Gastroesophageal sphincter (tissue), 4 donors: ENCODE measurements at regions not wholly inside any gene's neighbourhood (a gene's known extent, or its start where the extent isn't known, plus 50 kb on each side); places are given as distances from the start of the nearest gene placed in this dataset.

Source experiments
- ATAC-seq: fragments of 150-250 bp; one replicate; pipeline ENCODE4 v1.9.1; 2016; ENCODE audit warnings: mild to moderate bottlenecking, moderate library complexity
- H3K27ac ChIP-seq, 4 donors: fragments of 200-600 bp; sonication (generic) in 3 of 4; 1 replicate in 3 of 4; 2 replicates in 1 of 4; pipeline ENCODE4 v1.5.1; 2016 to 2019
- H3K27me3 ChIP-seq: fragments of 200-600 bp; sonication (generic); one replicate; pipeline ENCODE4 v1.5.1; 2019
- H3K36me3 ChIP-seq, 2 donors: fragments of 200-600 bp; sonication (generic); one replicate each; pipeline ENCODE4 v1.5.1; 2019; ENCODE audit warnings: control low read depth in 1 of 2
- H3K4me1 ChIP-seq, 3 donors: fragments of 200-600 bp; sonication (generic); 1 replicate in 2 of 3; 2 replicates in 1 of 3; pipeline ENCODE4 v1.5.1; 2016 to 2019; ENCODE audit warnings: control low read depth in 2 of 3
- H3K4me3 ChIP-seq, 2 donors: fragments of 200-600 bp; sonication (generic); one replicate each; pipeline ENCODE4 v1.5.1; 2019; ENCODE audit warnings: mild to moderate bottlenecking in 1 of 2, moderate library complexity in 1 of 2
- H3K9me3 ChIP-seq, 3 donors: fragments of 200-600 bp; sonication (generic); one replicate each; pipeline ENCODE4 v1.5.1; 2017 to 2019; ENCODE audit warnings: control low read depth in 2 of 3
- CTCF ChIP-seq, 4 experiments: fragments of 200-600 bp in 2 of 4; fragments of 450-650 bp in 2 of 4; sonication (generic) in 1 of 4; IDR thresholded peaks; one replicate each; pipeline ENCODE4 v1.5.1; 2017 to 2019; ENCODE audit warnings: antibody characterized with exemption in 4 of 4, mild to moderate bottlenecking in 2 of 4, moderate library complexity in 2 of 4
- EP300 ChIP-seq: sonication (generic); formaldehyde crosslinking; IDR thresholded peaks from one replicate; pipeline ENCODE4 v1.6.1; 2017; ENCODE audit warnings: antibody characterized with exemption, mild to moderate bottlenecking
- POLR2A ChIP-seq, 2 donors: fragments of 450-650 bp; IDR thresholded peaks; one replicate each; pipeline ENCODE4 v1.6.1; 2017; ENCODE audit warnings: antibody characterized with exemption in 2 of 2, mild to moderate bottlenecking in 2 of 2, moderate library complexity in 1 of 2
- POLR2AphosphoS5 ChIP-seq: sonication (generic); formaldehyde crosslinking; IDR thresholded peaks from one replicate; pipeline ENCODE4 v1.6.1; 2017; ENCODE audit warnings: antibody characterized with exemption
- WGBS, 2 donors: methylation state at CpG; one replicate each; pipeline ENCODE4 v1.1.5; 2018; ENCODE audit warnings: low coverage in 1 of 2; 5-methylcytosine and 5-hydroxymethylcytosine counted together

- Histone ChIP-seq H3K27me3 (no peaks in the 10 kb centered on the region), H3K4me3 (no peak overlapping the region), H3K4me1 (peaks cover 3 to 50% (median 14%) of the 10 kb centered on the region in 3 donors), H3K9me3 (no peaks in the 10 kb centered on the region), H3K27ac (no peak overlapping the region), H3K36me3 (no peaks in the 10 kb centered on the region)
- 78 to 91% methylated on average over 1 of the region's 1 CpG for WGBS, 2 donors
- TF ChIP-seq EP300 = no peak
- TF ChIP-seq POLR2AphosphoS5 = no peak
- TF ChIP-seq CTCF (IDR thresholded peaks at IDR 0.05) = no peak
- no peak for TF ChIP-seq POLR2A (IDR thresholded peaks at IDR 0.05)
- ATAC-seq = no peak
These were observed 143.4 kb downstream of the ZNF608 start for GRCh38 chr5:124602925-124603650.

GRCh38 chr5:124599028-124599973, 147.1 kb downstream of the ZNF608 start:
- peak; percentile 61 for ATAC-seq
- H3K27me3 ChIP-seq = no peaks in the 10 kb centered on the region
- peaks cover 3 to 36% (median 9%) of the 10 kb centered on the region in 3 donors for H3K4me1 ChIP-seq
- peak overlapping the region in 1 of 2 donors; percentile 4 for H3K4me3 ChIP-seq
- TF ChIP-seq POLR2AphosphoS5 = peak; percentile 68
- no peak for TF ChIP-seq POLR2A (IDR thresholded peaks at IDR 0.05)
- peak overlapping the region; percentile 28 to 64 (median 48) for H3K27ac ChIP-seq
- no peaks in the 10 kb centered on the region for H3K36me3 ChIP-seq
- no peaks in the 10 kb centered on the region for H3K9me3 ChIP-seq
- 27 to 36% methylated on average over 10 of the region's 10 CpGs for WGBS, 2 donors

GRCh38 chr5:124596595-124597421, 149.6 kb downstream of the ZNF608 start:
- Histone ChIP-seq H3K27ac (no peak overlapping the region), H3K4me1 (peaks cover 3 to 32% (median 9%) of the 10 kb centered on the region in 3 donors), H3K9me3 (no peaks in the 10 kb centered on the region), H3K4me3 (no peak overlapping the region), H3K27me3 (no peaks in the 10 kb centered on the region), H3K36me3 (no peaks in the 10 kb centered on the region)
- no peak for ATAC-seq
- no peak for TF ChIP-seq CTCF (IDR thresholded peaks at IDR 0.05)
- no peak for TF ChIP-seq EP300
- TF ChIP-seq POLR2A (IDR thresholded peaks at IDR 0.05) = no peak
- TF ChIP-seq POLR2AphosphoS5 = no peak
- WGBS, 2 donors = 52 to 75% methylated on average over 3 to 5 of the region's 5 CpGs

GRCh38 chr5:124593952-124594351, 152.5 kb downstream of the ZNF608 start:
- Histone ChIP-seq H3K36me3 (no peaks in the 10 kb centered on the region), H3K4me1 (peaks cover 0 to 16% (median 2%) of the 10 kb centered on the region in 3 donors), H3K9me3 (no peaks in the 10 kb centered on the region), H3K4me3 (no peak overlapping the region), H3K27me3 (no peaks in the 10 kb centered on the region), H3K27ac (no peak overlapping the region)
- WGBS, 2 donors = 100% methylated on average over 1 of the region's 1 CpG
- ATAC-seq = no peak
- TF ChIP-seq CTCF (IDR thresholded peaks at IDR 0.05) (no peak), EP300 (no peak), POLR2A (IDR thresholded peaks at IDR 0.05) (no peak), POLR2AphosphoS5 (no peak)

GRCh38 chr5:124592891-124593290, 153.5 kb downstream of the ZNF608 start:
- 89 to 100% methylated on average over 1 to 2 of the region's 2 CpGs for WGBS, 2 donors
- no peaks in the 10 kb centered on the region for H3K9me3 ChIP-seq
- no peaks in the 10 kb centered on the region for H3K27me3 ChIP-seq
- H3K4me3 ChIP-seq = no peak overlapping the region
- peaks cover 0 to 9% (median 0%) of the 10 kb centered on the region in 3 donors for H3K4me1 ChIP-seq
- H3K36me3 ChIP-seq = no peaks in the 10 kb centered on the region
- no peak overlapping the region for H3K27ac ChIP-seq
- TF ChIP-seq EP300 (no peak), POLR2AphosphoS5 (no peak), CTCF (IDR thresholded peaks at IDR 0.05) (no peak), POLR2A (IDR thresholded peaks at IDR 0.05) (no peak)
- ATAC-seq = no peak
